ENCODE measurements at regions not wholly inside any gene's neighbourhood (a gene's known extent, or its start where the extent isn't known, plus 50 kb on each side); places are given as distances from the start of the nearest gene placed in this dataset.

DNA sequence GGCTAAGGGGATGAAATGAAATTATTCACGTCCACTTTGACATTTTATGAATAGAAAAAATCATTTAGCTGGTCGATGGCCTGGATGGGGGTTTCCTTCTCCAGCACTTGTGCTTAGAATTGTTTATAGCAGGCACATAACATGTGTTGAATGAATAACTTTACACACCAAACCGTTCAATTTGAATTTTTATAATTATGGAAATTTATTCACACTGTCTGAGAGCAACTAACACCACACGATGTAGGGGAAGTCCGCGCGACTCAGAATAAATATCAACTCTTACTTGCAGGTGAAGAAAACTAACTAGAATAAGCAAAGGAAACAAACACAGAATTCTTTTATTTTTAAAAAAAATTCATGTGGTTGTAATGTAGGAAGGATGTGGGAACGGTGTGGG lies 81.3 kb downstream of the MINAR1 start:
- DNase-seq (ENCODE audit: low spot score) = no peak
- no peak for TF ChIP-seq CTCF (IDR thresholded peaks at IDR 0.05; ENCODE audit: extremely low read depth, missing control alignments)

DNA sequence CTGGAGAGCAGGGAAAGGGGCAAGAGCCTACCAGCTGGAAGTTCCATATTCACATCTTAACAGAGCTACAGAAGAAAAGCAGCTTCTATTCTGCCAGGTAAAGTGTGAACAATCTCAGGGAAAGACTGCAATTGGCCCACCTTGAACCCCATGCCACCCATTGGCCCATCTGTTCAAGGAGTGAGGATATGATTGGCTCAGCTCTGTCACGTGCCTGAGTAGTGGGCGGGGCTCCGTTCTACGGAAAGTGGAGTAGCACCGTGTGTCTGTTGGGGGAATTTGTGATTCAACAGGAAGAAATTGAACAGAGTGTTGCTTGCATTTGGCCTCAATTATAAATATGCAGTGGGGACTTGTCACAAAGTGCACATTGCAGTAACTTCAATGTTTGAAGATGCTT lies 81.8 kb downstream of the MINAR1 start:
- DNase-seq (ENCODE audit: low spot score) = no peak
- TF ChIP-seq CTCF (IDR thresholded peaks at IDR 0.05; ENCODE audit: extremely low read depth, missing control alignments) = no peak

DNA sequence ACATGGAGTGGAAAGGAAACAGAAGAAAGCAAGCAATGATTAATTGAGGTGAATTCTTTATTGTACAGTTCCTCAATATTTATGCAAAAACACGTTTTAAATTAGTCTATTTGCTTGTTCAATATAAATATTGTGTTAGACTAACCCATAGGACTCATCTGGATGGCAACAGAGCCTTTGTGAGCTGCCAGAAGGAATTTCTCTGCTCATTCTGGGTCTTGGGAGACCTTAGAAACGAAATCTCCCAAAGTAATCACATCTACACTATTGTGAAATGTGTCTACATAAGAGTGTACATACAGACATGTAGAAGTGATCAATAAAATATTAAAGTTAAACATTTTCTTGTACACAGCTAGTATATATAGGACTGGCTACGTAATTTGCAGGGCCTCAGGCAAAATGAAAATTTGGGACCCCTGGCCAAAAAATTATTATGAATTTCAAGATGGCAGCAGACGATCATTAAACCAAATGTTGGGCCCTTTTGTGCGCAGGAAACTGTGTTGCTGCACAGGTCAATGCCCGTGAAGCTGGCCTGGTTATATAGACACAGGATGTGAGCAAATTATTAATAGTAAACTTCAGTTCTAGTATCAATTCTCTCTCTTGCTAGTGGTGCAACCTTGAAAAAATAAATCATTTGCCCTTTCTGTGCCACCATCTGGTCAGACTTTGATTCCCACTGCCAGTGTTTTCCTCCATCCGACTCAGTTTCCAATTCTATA lies 83.3 kb downstream of the MINAR1 start:
- TF ChIP-seq CTCF (IDR thresholded peaks at IDR 0.05; ENCODE audit: extremely low read depth, missing control alignments) = no peak
- DNase-seq (ENCODE audit: low spot score) = no peak

GRCh38 chr15:79516155-79516554 lies 84.0 kb downstream of the MINAR1 start:
- DNase-seq (ENCODE audit: low spot score) = no peak
- no peak for TF ChIP-seq CTCF (IDR thresholded peaks at IDR 0.05; ENCODE audit: extremely low read depth, missing control alignments)

- no peak for DNase-seq (ENCODE audit: low spot score)
- TF ChIP-seq CTCF (IDR thresholded peaks at IDR 0.05; ENCODE audit: extremely low read depth, missing control alignments) = no peak
These were observed 84.5 kb downstream of the MINAR1 start for GRCh38 chr15:79516646-79517045.

- no peak for DNase-seq (ENCODE audit: low spot score)
- no peak for TF ChIP-seq CTCF (IDR thresholded peaks at IDR 0.05; ENCODE audit: extremely low read depth, missing control alignments)
These were observed 87.5 kb downstream of the MINAR1 start for GRCh38 chr15:79519628-79520027.

- TF ChIP-seq CTCF (IDR thresholded peaks at IDR 0.05; ENCODE audit: extremely low read depth, missing control alignments) = no peak
- no peak for DNase-seq (ENCODE audit: low spot score)
These were observed 88.5 kb downstream of the MINAR1 start for GRCh38 chr15:79520654-79521053.

Measured in GM20000 (cell line).